Panc1 (cell line): ENCODE measurements at regions not wholly inside any gene's neighbourhood (a gene's known extent, or its start where the extent isn't known, plus 50 kb on each side); places are given as distances from the start of the nearest gene placed in this dataset.

Experiments
- ATAC-seq: fragments of 200-7000 bp; cut with Tn5 transposase; 2 replicates; pipeline ENCODE4 v1.9.1; 2020; ENCODE audit warnings: mild to moderate bottlenecking, moderate library complexity
- BruUV-seq: library from RNA; stranded (reverse); fragments of 400-500 nt; replicated peaks from 2 replicates; lab custom pipeline; 2021; lab: Mats Ljungman, UMichigan
- CTCF ChIA-PET: fragments of 300-600 bp; sonication (Branson Sonifier 250); formaldehyde crosslinking; loops from one replicate; lab custom pipeline; 2022; ENCODE audit warnings: antibody characterized with exemption; lab: Charles Lee
- POLR2A ChIA-PET: fragments of 300-600 bp; sonication (Branson Sonifier 250); formaldehyde crosslinking; loops from one replicate; lab custom pipeline; 2022; ENCODE audit warnings: antibody characterized with exemption; lab: Charles Lee
- DNase-seq: peaks from one replicate; pipeline ENCODE4 v3.0.0-alpha.2; 2010; ENCODE audit warnings: low read depth, low spot score
- H3K27ac ChIP-seq: 2 replicates; pipeline ENCODE4 v1.5.1; 2011; ENCODE audit warnings: mild to moderate bottlenecking, low read length, inconsistent platforms
- H3K27me3 ChIP-seq: fragments of 200-500 bp; sonication (Bioruptor generic); 2 replicates; pipeline ENCODE4 v1.6.0; 2014; ENCODE audit warnings: low read length, inconsistent platforms; ENCODE audit not compliant: control insufficient read depth, insufficient read depth
- H3K36me3 ChIP-seq: fragments of 200-500 bp; sonication (Bioruptor generic); 2 replicates; pipeline ENCODE4 v1.5.1; 2014; ENCODE audit warnings: inconsistent platforms, mild to moderate bottlenecking, low read length, moderate library complexity; ENCODE audit not compliant: control insufficient read depth, insufficient read depth
- H3K4me1 ChIP-seq: 2 replicates; pipeline ENCODE4 v1.5.1; 2011; ENCODE audit warnings: inconsistent platforms, mild to moderate bottlenecking, low read length, moderate library complexity; ENCODE audit not compliant: control insufficient read depth, insufficient read depth
- H3K4me3 ChIP-seq, 2 experiments: 2 replicates each; pipeline ENCODE4 v1.5.1; 2011 to 2012; ENCODE audit warnings: low read depth in 2 of 2, low read length in 2 of 2, mild to moderate bottlenecking in 2 of 2, inconsistent platforms in 1 of 2, moderate library complexity in 1 of 2
- H3K9me3 ChIP-seq: fragments of 200-500 bp; sonication (Bioruptor generic); 2 replicates; pipeline ENCODE4 v1.5.1; 2014; ENCODE audit warnings: low read depth, mild to moderate bottlenecking, inconsistent platforms, low read length, moderate library complexity; ENCODE audit not compliant: control insufficient read depth, insufficient read depth
- POLR2AphosphoS5 ChIP-seq: IDR thresholded peaks from 2 replicates; pipeline ENCODE4 v1.6.1; 2012; ENCODE audit warnings: mild to moderate bottlenecking, low read depth, low read length, moderate library complexity
- REST ChIP-seq, 2 experiments: IDR thresholded peaks; 2 replicates each; pipeline ENCODE4 v1.6.1; 2011 to 2012; ENCODE audit warnings: low read depth in 2 of 2, control low read depth in 1 of 2, low read length in 1 of 2, mild to moderate bottlenecking in 1 of 2, moderate library complexity in 1 of 2; ENCODE audit not compliant: insufficient read depth in 1 of 2
- SIN3A ChIP-seq: IDR thresholded peaks from 2 replicates; pipeline ENCODE4 v1.6.1; 2012; ENCODE audit warnings: low read depth, mild to moderate bottlenecking, low read length, moderate library complexity, borderline replicate concordance; ENCODE audit not compliant: insufficient read depth
- TCF7L2 ChIP-seq: IDR thresholded peaks from 2 replicates; pipeline ENCODE4 v1.6.1; 2011; ENCODE audit warnings: mild to moderate bottlenecking, low read depth, low read length, inconsistent platforms
- in situ Hi-C: cut with HindIII; loops from 2 replicates; pipeline ENCODE4 v1.10.0; 2016; ENCODE audit warnings: low sequenced_read_pairs, low pct_unique_long_range_greater_than_20kb
- intact Hi-C: fragments of 100-400 bp; cut with micrococcal nuclease; formaldehyde crosslinking; loops from one replicate; pipeline ENCODE4 v1.10.0; 2022; ENCODE audit not compliant: unreplicated experiment
- TF ChIP-seq, protein P1 (sequence below): fragments of 450-650 bp; IDR thresholded peaks from 2 replicates; pipeline ENCODE4 v1.5.1; 2017; ENCODE audit warnings: mild to moderate bottlenecking

- H3K27me3 ChIP-seq, result peaks cover 15% of the 10 kb centered on the region
- no peak for TF ChIP-seq SIN3A
- ChIA-PET POLR2A (no interaction called here), CTCF (no interaction called here)
- H3K4me1 ChIP-seq, result no peaks in the 10 kb centered on the region
- no peak overlapping the region for H3K27ac ChIP-seq
- DNase-seq (no peak), ATAC-seq (no peak)
- intact Hi-C loops (no loop called here), in situ Hi-C loops (no loop called here)
- H3K4me3 ChIP-seq, result no peak overlapping the region
- H3K9me3 ChIP-seq, result peaks cover 3% of the 10 kb centered on the region; the same call in 1 of the 2 replicates
- no TSS peak for BruUV-seq
- H3K36me3 ChIP-seq, result no peaks in the 10 kb centered on the region
Observed at GRCh38 chr11:120057028-120057330, 80.9 kb downstream of the TRIM29 start.

GRCh38 chr11:120056301-120057027 lies 81.4 kb downstream of the TRIM29 start:
- Histone ChIP-seq H3K36me3 (no peaks in the 10 kb centered on the region), H3K27me3 (peaks cover 15% of the 10 kb centered on the region), H3K27ac (no peak overlapping the region), H3K4me1 (no peaks in the 10 kb centered on the region), H3K9me3 (peaks cover 3% of the 10 kb centered on the region; the same call in 1 of the 2 replicates), H3K4me3 (no peak overlapping the region)
- ChIA-PET CTCF (no interaction called here), POLR2A (no interaction called here)
- no TSS peak for BruUV-seq
- no peak for ATAC-seq
- DNase-seq, result no peak
- TF ChIP-seq TCF7L2 (no peak), SIN3A (no peak), REST (IDR thresholded peaks at IDR 0.05; ENCODE audit: insufficient read depth in 1 of 2, low read depth in 2 of 2, low read length in 1 of 2) (no peak), POLR2AphosphoS5 (no peak)
- TF ChIP-seq, protein P1, sequence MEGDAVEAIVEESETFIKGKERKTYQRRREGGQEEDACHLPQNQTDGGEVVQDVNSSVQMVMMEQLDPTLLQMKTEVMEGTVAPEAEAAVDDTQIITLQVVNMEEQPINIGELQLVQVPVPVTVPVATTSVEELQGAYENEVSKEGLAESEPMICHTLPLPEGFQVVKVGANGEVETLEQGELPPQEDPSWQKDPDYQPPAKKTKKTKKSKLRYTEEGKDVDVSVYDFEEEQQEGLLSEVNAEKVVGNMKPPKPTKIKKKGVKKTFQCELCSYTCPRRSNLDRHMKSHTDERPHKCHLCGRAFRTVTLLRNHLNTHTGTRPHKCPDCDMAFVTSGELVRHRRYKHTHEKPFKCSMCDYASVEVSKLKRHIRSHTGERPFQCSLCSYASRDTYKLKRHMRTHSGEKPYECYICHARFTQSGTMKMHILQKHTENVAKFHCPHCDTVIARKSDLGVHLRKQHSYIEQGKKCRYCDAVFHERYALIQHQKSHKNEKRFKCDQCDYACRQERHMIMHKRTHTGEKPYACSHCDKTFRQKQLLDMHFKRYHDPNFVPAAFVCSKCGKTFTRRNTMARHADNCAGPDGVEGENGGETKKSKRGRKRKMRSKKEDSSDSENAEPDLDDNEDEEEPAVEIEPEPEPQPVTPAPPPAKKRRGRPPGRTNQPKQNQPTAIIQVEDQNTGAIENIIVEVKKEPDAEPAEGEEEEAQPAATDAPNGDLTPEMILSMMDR, result no peak
- intact Hi-C loops, result no loop called here
- in situ Hi-C loops, result no loop called here

DNA sequence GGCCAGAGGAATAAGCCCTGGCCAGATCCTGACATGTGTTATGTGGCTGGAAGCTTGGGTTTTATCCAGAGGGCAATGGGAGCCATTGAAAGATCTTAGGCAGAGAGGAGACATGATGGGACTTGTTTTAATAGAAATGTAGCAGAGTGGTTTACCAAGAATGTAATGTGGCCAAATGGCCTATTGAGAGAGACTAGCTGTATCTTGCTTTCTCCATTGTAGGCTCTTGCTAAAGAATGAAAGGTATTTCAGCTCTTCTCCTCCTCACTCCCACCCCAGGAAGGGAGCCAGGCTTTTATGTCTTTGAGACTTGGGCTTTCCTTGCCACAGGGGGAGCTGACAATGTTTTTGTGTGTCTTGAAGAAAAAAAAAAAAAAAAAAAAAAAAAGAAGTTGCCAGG lies 82.3 kb downstream of the TRIM29 start:
- Histone ChIP-seq H3K4me1 (no peaks in the 10 kb centered on the region), H3K9me3 (peaks cover 3% of the 10 kb centered on the region; the same call in 1 of the 2 replicates), H3K4me3 (no peak overlapping the region), H3K27ac (no peak overlapping the region), H3K27me3 (peaks cover 15% of the 10 kb centered on the region), H3K36me3 (no peaks in the 10 kb centered on the region)
- intact Hi-C loops (no loop called here), in situ Hi-C loops (no loop called here)
- DNase-seq (no peak), ATAC-seq (no peak)
- ChIA-PET POLR2A (no interaction called here), CTCF (interaction anchor here (0.6 kb wide), 1 partner anchor 32 kb away, joined by 7 read pairs; no protein-coding TSS in a partner anchor)
- no TSS peak for BruUV-seq
- TF ChIP-seq, protein P1, result no peak
- TF ChIP-seq POLR2AphosphoS5, result no peak
